Calu3 (cell line): ENCODE measurements at regions not wholly inside any gene's neighbourhood (a gene's known extent, or its start where the extent isn't known, plus 50 kb on each side); places are given as distances from the start of the nearest gene placed in this dataset.

Source experiments
- BruUV-seq: library from RNA; stranded (reverse); fragments of 400-500 nt; replicated peaks from 2 replicates; lab custom pipeline; 2021; lab: Mats Ljungman, UMichigan
- CTCF ChIA-PET: fragments of 300-600 bp; sonication (Branson Sonifier 250); formaldehyde crosslinking; loops from one replicate; lab custom pipeline; 2022; ENCODE audit warnings: antibody characterized with exemption; lab: Charles Lee
- DNase-seq: peaks from one replicate; pipeline ENCODE4 v3.0.0; 2022
- H3K27ac Mint-ChIP-seq: one replicate; pipeline ENCODE4 v1.8.0; 2022; ENCODE audit warnings: mixed read lengths; ENCODE audit not compliant: unreplicated experiment
- H3K27me3 Mint-ChIP-seq: one replicate; pipeline ENCODE4 v1.8.0; 2022; ENCODE audit warnings: mixed read lengths; ENCODE audit not compliant: unreplicated experiment
- H3K36me3 Mint-ChIP-seq: one replicate; pipeline ENCODE4 v1.8.0; 2022; ENCODE audit warnings: mild to moderate bottlenecking, moderate library complexity, mixed read lengths; ENCODE audit not compliant: insufficient read depth, unreplicated experiment
- H3K4me1 Mint-ChIP-seq: one replicate; pipeline ENCODE4 v1.8.0; 2022; ENCODE audit warnings: mild to moderate bottlenecking, low read depth, mixed read lengths; ENCODE audit not compliant: unreplicated experiment
- H3K4me3 Mint-ChIP-seq: one replicate; pipeline ENCODE4 v1.8.0; 2022; ENCODE audit warnings: mild to moderate bottlenecking, low read depth, moderate library complexity, mixed read lengths; ENCODE audit not compliant: unreplicated experiment
- H3K9me3 Mint-ChIP-seq: one replicate; pipeline ENCODE4 v1.8.0; 2022; ENCODE audit warnings: low read depth, mixed read lengths; ENCODE audit not compliant: unreplicated experiment
- intact Hi-C: fragments of 100-400 bp; cut with micrococcal nuclease; formaldehyde crosslinking; loops from one replicate; pipeline ENCODE4 v1.10.0; 2022; ENCODE audit not compliant: unreplicated experiment
- TF ChIP-seq, protein P1 (sequence below): fragments of 200-600 bp; IDR thresholded peaks from one replicate; pipeline ENCODE4 v1.8.0; 2022; ENCODE audit warnings: antibody characterized with exemption; ENCODE audit not compliant: unreplicated experiment

DNA sequence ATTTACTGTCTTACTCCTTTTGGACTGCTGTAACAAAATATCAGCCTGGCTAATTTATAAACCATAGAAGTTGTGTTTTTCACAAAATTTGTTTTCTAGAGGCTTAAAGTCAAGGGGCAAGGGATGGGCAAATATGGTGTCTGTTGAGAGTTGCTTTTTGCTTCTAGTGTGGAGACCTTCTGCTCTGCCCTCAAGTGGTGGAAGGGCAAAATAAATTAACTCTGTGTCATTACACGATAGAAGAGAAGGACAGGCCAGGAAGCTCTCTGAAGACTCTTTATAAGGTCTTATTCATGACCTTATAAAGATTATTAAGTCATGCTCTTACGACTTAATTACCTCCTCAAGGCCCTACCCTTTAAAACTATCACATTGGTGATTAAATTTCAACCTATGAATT, 181.2 kb upstream of the LRATD1 start:
- Mint-ChIP-seq H3K4me1 (no peaks in the 10 kb centered on the region), H3K4me3 (no peak overlapping the region), H3K27me3 (no peaks in the 10 kb centered on the region), H3K36me3 (no peaks in the 10 kb centered on the region), H3K27ac (no peak overlapping the region), H3K9me3 (peaks cover 4% of the 10 kb centered on the region)
- no TSS peak for BruUV-seq
- TF ChIP-seq, protein P1, sequence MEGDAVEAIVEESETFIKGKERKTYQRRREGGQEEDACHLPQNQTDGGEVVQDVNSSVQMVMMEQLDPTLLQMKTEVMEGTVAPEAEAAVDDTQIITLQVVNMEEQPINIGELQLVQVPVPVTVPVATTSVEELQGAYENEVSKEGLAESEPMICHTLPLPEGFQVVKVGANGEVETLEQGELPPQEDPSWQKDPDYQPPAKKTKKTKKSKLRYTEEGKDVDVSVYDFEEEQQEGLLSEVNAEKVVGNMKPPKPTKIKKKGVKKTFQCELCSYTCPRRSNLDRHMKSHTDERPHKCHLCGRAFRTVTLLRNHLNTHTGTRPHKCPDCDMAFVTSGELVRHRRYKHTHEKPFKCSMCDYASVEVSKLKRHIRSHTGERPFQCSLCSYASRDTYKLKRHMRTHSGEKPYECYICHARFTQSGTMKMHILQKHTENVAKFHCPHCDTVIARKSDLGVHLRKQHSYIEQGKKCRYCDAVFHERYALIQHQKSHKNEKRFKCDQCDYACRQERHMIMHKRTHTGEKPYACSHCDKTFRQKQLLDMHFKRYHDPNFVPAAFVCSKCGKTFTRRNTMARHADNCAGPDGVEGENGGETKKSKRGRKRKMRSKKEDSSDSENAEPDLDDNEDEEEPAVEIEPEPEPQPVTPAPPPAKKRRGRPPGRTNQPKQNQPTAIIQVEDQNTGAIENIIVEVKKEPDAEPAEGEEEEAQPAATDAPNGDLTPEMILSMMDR, result no peak
- intact Hi-C loops, result no loop called here
- CTCF ChIA-PET, result no interaction called here
- no peak for DNase-seq

DNA sequence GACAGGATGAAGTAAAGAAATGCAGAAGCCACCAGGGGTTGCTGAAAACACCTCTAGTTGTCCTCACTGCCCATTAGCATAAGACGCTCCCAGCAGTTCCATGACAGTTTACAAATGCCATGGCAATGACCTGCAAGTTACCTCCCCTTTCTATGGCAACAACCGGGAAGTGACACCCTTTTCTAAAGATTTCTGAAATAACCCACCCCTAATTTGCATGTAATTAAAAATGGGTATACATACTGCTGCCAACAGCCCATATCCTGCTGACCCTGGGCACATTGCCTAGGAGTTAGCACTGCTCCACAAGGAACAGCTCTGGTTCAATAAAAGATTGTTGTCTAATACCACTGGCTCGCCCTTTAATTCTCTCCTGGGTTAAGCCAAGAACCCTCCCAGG, 178.3 kb upstream of the LRATD1 start:
- no peaks in the 10 kb centered on the region for H3K36me3 Mint-ChIP-seq
- DNase-seq, result no peak
- H3K4me1 Mint-ChIP-seq, result no peaks in the 10 kb centered on the region
- H3K27me3 Mint-ChIP-seq, result no peaks in the 10 kb centered on the region
- CTCF ChIA-PET, result no interaction called here
- TF ChIP-seq, protein P1, result no peak
- H3K27ac Mint-ChIP-seq, result no peak overlapping the region
- peaks cover 13% of the 10 kb centered on the region for H3K9me3 Mint-ChIP-seq
- intact Hi-C loops, result no loop called here
- no peak overlapping the region for H3K4me3 Mint-ChIP-seq
- BruUV-seq, result no TSS peak

DNA sequence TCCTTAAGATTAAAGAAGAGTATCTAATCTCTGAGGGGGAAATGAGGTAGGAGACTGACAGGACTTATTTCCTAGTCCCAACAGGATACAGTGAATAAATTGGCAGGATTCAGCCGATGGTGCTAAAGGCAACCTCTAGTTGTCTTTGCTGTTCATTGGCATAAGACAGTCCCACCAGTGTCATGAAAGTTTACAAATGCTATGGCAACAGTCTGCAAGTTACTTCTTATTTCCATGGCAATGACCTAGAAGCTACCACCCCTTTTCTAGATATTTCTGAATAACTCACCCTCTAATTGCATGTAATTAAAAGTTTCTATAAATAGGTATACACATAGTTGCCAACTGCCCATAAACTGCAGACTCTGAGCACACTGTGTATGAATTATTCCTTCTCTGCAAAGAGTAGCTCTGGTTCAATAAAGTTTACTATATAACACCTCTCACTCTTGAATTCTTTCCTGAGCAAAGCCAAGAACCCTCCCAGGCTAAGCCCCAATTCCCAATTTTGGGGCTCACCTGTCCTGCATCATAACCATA, 172.7 kb upstream of the LRATD1 start:
- Mint-ChIP-seq H3K4me1 (no peaks in the 10 kb centered on the region), H3K27ac (no peak overlapping the region), H3K9me3 (peaks cover 12% of the 10 kb centered on the region), H3K36me3 (no peaks in the 10 kb centered on the region), H3K27me3 (no peaks in the 10 kb centered on the region), H3K4me3 (no peak overlapping the region)
- intact Hi-C loops, result no loop called here
- no TSS peak for BruUV-seq
- DNase-seq, result no peak
- TF ChIP-seq, protein P1, result no peak
- CTCF ChIA-PET, result no interaction called here

DNA sequence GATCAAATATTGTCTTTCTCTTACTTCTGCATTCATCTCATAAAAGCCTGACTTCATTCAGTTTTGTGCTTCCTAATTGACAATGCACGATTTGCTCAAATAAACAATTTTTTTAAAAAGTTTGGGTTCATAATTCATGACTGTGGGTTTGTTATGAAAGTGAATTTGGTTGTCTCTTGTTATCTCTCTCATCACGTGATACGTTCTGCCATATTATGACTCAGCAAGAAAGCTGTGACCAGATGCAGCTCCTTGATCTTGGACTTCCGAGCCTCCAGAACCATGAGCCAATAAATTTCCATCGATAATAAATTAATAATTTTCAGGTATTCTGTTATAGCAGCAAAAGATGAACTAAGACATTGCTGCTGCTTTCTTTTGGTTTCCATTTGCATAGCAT, 156.5 kb upstream of the LRATD1 start:
- TF ChIP-seq, protein P1, result no peak
- Mint-ChIP-seq H3K27ac (no peak overlapping the region), H3K4me1 (no peaks in the 10 kb centered on the region), H3K27me3 (no peaks in the 10 kb centered on the region), H3K9me3 (peaks cover 2% of the 10 kb centered on the region), H3K36me3 (no peaks in the 10 kb centered on the region), H3K4me3 (no peak overlapping the region)
- intact Hi-C loops, result no loop called here
- CTCF ChIA-PET, result no interaction called here
- BruUV-seq, result no TSS peak
- DNase-seq, result no peak
